DMS 273 (cell line): ENCODE measurements at regions not wholly inside any gene's neighbourhood (a gene's known extent, or its start where the extent isn't known, plus 50 kb on each side); places are given as distances from the start of the nearest gene placed in this dataset.
"Not testable (repeated sequence)": the region's sequence is repeated elsewhere in the genome, so short reads cannot be mapped to it uniquely, and the experiment has no call there.

Source experiments
- DNase-seq: peaks from one replicate; lab custom pipeline; 2025; ENCODE audit not compliant: unreplicated experiment; lab: John Stamatoyannopoulos, UW

DNA sequence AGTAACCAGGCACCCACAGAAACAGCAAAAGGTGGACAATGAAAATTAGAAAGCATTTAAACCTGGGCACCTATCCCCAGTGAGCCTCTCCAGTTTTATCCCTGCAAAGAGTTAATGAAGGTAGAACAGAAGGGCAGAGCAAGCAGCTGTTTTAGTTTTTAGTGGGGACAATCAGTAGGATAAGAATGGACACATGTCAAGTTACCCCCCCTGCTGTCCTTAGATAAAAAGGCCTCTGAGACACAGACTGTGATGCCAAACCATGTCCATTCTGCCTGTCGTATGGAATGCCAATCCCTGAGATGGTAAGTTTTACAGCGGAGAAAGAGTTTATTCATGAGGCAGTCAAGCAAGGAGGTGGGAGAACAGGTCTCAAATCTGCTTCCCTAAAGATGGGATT, 162.6 kb upstream of the AGR3 start:
- DNase-seq, result no peak

DNA sequence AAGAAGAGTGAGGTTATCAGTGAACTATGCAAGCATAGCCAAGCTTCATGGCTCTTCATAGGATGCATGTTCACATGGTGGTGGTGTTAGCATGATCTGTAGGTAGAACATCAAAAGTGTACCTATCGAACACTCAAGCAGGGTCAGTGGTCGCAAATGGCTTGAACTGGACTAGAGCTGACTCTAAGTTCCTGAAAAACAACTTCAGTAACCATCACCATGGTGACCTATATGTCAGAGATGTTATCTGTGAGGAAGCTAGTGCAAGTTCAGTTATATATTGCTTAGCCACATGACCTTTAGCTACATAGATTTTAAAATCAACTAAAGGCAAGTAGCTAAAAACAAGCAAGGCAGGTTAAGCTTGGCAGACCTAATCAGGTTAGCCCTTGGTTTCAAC, 163.1 kb upstream of the AGR3 start:
- no peak for DNase-seq

GRCh38 chr7:17046259-17046658, 164.5 kb upstream of the AGR3 start:
- no peak for DNase-seq

DNA sequence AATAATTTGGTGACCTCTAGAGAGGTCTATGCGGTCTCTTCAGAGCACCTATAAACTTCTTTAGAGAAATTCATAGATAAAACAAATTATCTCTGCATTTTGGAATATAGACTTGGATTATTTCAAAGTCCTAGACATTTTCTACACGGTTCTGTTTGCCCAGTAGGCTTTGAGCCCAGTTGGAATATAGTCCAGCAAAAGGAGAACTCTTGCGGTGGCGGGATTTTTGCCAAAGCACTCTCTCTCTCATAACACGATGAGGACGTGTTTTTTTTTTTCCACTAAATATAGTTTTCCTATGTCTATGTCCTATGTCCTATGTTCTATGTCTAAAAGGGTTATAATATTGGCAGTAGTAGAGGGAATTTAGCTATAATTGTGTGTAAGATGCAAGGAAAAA, 164.9 kb upstream of the AGR3 start:
- DNase-seq, result no peak

- DNase-seq, result not testable (repeated sequence)
These were observed 171.4 kb upstream of the AGR3 start for GRCh38 chr7:17053164-17053563.

DNA sequence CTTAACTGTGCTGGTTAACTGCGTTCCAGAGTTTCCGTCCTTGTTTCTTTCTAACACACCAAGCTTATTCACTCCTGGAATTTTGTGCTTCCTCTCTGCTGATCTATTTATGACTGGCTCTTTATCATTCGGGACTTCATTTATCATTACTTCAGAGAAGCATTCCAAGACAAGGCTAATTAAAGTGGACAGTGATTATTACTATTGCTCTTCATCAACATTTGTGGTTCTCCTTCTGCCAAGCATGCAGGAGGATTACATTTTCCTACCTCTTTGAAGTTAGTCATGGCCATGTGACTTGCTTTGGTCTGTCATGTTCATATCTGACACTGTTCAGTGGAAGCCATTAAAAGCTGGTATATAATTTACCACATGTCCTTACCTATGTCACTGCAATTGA, 172.4 kb upstream of the AGR3 start:
- no peak for DNase-seq

DNA sequence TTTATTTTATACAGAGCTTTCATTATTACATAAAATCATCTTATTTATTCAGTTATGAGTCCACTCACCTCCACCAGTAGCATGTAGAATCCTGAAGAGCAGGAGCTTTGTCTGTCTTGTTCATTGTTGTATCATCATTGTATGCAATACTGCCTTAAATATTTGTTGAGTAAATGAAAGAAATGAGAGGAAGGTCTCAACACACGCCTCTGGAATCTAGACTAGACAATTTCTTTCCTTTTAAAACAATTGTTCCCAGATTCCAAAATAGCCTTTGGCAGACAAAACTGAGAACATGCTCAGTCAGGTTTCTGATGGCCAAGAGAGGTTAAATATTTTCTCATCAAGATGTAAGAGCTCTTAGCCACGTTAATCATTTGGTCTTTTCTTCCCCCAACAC, 173.1 kb upstream of the AGR3 start:
- no peak for DNase-seq

DNA sequence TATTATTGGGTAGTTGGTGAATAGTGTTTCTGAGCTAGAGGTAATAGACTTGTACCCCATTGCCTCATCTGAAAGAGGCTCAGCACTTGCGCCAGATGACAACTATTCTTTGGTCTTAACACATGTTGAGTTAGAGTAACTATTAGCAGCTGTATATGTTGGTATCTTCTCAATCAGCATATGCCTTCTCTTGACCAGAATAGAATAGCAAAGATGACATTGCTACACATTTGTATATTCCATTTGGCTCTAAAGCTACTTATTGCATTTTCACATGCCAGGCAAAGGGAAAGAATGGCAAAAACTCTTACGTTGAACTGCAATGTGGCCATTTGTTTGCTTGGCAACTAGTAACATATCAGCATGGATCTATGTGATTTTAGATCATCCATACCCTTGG, 173.8 kb upstream of the AGR3 start:
- no peak for DNase-seq

- DNase-seq, result no peak
These were observed 174.8 kb upstream of the AGR3 start for GRCh38 chr7:17056491-17057142.

DNA sequence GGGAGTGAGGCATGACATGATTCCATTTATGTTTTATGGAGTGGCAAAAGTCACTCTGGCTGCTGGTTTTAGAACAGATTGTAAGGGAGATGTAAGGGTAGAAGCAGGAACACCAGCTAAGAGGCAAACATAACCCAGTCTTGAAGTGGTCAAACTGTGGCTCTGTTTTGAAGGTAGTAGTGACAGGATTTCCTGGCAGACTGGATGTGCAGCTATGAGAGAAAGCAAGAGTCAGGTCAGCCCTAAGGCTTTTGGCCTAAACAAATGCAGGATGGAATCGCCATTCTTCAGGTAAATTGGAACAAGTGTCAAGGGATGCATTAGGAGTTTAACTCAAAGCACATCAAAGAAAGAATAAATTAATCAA, 175.3 kb upstream of the AGR3 start:
- no peak for DNase-seq

DNA sequence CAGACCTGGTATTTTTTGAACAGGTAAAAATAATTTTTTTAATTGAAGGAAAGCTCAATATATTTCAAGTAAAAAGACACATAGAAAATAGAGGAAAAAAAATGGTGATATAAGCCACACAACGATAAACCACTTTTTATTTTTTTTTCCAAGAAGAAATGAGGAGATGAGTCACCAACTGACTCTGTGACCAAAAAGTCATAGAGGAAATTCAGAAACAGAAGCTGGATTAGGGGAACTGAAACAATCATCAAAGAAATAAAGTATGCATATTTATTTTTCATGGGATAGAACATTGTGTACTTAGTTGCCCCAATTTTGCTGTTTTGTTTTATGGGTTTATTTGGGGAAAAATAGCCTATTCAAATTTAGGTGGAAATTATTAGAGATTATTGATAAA, 176.8 kb upstream of the AGR3 start:
- no peak for DNase-seq

- no peak for DNase-seq
These were observed 178.3 kb upstream of the AGR3 start for GRCh38 chr7:17060051-17060450.

DNA sequence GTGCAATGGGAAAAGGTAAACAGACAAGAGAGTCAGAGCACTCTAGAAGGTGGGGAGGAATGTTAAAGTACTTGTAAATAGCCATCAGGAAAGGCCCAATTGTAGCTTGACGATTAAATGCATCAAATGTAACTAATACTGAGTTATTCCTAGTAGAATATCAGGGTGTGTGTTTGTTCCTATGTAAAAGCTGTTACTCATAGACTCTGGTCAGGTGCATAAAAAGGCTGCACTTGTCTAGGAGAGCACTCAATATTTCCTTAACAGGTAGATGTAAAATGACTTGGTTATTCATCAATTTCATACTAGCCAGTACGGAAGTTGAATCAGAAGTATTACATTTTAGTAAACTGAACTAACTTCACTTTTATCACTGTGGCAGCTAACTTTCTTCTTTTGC, 179.7 kb upstream of the AGR3 start:
- no peak for DNase-seq

DNA sequence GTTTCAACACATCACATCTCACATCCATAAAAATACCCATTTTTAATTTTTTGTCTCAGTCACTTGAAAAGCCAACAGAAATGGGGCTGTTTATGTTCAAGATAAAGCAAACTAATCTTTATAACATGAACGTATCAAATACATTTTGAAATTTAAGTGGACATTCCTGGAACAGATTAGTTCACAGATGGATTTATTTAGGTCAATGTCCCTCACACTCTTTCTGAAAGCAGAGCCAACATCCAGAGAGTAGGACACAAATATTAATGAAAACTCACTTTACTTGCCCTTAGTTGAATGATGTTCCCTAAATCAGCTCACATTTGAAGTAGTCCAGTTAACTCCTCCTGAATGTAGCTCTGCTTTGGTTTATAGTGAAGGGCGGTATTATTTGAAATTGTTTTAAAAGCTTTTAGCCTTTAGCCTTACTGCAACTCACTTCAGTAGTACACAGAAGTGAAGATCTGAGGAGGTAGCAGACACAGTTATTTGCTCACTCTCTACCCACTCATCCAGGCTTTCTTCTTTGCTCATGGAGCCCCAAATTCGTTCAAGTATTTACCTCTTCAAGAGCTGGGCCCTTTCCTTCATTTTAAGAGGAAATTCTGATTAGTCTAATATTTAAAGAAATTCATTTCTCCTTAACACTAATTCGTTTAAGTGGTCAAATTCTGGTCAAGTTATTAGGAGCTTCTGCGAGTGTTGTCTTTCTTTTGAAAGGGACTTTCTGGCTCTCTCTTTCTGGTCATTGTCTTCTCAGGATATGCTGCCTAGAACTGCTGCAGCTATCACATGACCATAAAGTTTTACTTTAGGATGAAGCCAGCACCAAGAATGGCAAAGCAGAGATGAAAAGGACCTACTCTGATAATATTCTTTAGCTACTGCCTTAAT, 180.6 kb upstream of the AGR3 start:
- no peak for DNase-seq

DNA sequence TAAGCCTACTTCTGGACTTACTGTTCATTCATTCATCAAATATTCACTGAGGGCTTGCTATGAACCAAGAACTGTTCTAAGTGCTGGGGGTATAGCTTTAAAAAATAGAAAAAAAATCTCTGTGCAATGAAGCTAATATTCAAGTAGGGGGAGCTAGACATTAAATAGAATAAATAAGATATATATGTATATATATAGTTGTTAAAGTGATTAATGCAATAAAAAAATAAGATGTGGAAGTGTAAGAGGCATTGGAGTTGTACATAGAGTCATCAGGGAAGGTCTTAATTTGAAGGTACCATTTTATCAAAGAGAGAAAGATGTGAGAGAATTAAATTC, 181.2 kb upstream of the AGR3 start:
- peak; percentile 7 for DNase-seq

- no peak for DNase-seq
These were observed 185.9 kb upstream of the AGR3 start for GRCh38 chr7:17067691-17068090.

GRCh38 chr7:17069146-17069545, 187.4 kb upstream of the AGR3 start:
- DNase-seq, result no peak

GRCh38 chr7:17070231-17070708, 188.5 kb upstream of the AGR3 start:
- no peak for DNase-seq

DNA sequence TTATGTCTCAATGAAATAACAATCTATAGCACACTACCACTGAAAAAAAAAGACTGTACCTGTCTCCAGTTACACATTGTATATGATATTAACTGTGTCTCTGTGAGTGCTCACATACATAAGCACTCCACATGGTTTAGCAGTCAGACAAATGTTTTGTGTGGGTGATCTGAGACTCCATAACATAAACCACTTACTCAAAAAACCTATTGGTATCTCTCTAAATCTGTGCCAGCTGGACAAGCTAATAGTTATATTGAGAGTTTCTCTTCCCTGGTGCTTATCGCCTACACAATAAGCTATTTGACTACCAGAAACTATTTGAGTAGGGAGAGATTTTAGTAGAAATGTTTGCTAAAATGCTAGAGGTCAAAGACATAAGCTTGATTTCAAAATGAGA, 190.1 kb upstream of the AGR3 start:
- no peak for DNase-seq

GRCh38 chr7:17075601-17076255, 193.9 kb upstream of the AGR3 start:
- DNase-seq, result no peak

DNA sequence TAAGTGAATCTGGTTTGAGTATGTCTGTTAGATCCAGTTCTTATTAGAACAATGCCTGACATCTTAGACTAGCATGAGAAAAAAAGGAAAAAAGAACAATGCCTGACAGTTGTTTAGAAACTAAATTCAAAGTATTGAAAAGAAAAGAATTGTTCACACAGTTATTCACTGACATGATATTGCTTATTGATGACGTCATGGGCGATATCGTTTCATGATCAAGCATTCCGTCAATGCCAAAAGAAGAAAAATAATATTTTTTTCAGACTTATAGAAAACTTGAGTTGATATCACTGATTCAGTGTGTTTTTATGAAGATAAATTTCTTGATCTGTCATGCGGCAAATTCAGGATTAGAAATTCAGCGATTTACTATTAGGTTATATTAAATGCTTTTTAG, 196.5 kb upstream of the AGR3 start:
- DNase-seq, result no peak
